K562 (cell line): ENCODE measurements at regions not wholly inside any gene's neighbourhood (a gene's known extent, or its start where the extent isn't known, plus 50 kb on each side); places are given as distances from the start of the nearest gene placed in this dataset.

Experiments used
- ATAC-seq: fragments of 200-7000 bp; cut with Tn5 transposase; 3 replicates; pipeline ENCODE4 v1.9.1; 2020; ENCODE audit warnings: moderate library complexity
- BruUV-seq: library from RNA; stranded (reverse); fragments of 400-500 nt; replicated peaks from 2 replicates; lab custom pipeline; 2021; lab: Mats Ljungman, UMichigan
- CTCF ChIA-PET: fragments of 300-600 bp; formaldehyde crosslinking; extraction: SDS; loops from one replicate; lab custom pipeline; 2021; ENCODE audit warnings: low intra/inter-chr PET ratio; lab: Yijun Ruan, JAX
- POLR2A ChIA-PET: fragments of 300-600, 350-650 bp; sonication (Branson Sonifier 250); formaldehyde crosslinking; extraction: SDS; loops from one replicate; lab custom pipeline; 2021; ENCODE audit warnings: antibody characterized with exemption, inconsistent platforms; lab: Yijun Ruan, JAX
- DNase-seq, 4 experiments: peaks; one replicate each; pipeline versions ENCODE4 v3.0.0 to v3.0.0-alpha.2; 2011 to 2018; ENCODE audit warnings: low spot score in 3 of 4, mixed read lengths in 3 of 4; ENCODE audit errors: extremely low read depth in 1 of 4
- FAIRE-seq: peaks from 2 replicates; lab custom pipeline; 2011; peaks lifted over from hg19 to GRCh38; lab: Jason Lieb, UNC
- H2AFZ ChIP-seq: 2 replicates; pipeline ENCODE4 v1.6.0; 2011; ENCODE audit warnings: low read depth, low read length, control low read depth, inconsistent platforms
- H3K27ac ChIP-seq: fragments of 200-600 bp; 3 replicates; pipeline ENCODE4 v1.8.0; 2011; ENCODE audit warnings: low read depth, mild to moderate bottlenecking, control low read depth, inconsistent platforms, low read length, moderate library complexity, mixed read lengths; ENCODE audit errors: extremely low read depth
- H3K27me3 ChIP-seq, 2 experiments: fragments of 300-600 bp in 1 of 2; 2 replicates in 1 of 2; 3 replicates in 1 of 2; pipeline versions ENCODE4 v1.6.0 to v1.8.0; 2011; ENCODE audit warnings: inconsistent platforms in 2 of 2, low read length in 2 of 2, mild to moderate bottlenecking in 1 of 2, mixed read lengths in 1 of 2, moderate library complexity in 1 of 2; ENCODE audit not compliant: control insufficient read depth in 2 of 2, insufficient read depth in 2 of 2
- H3K36me3 ChIP-seq: fragments of 300-600 bp; 3 replicates; pipeline ENCODE4 v1.8.0; 2011; ENCODE audit warnings: mild to moderate bottlenecking, low read length, inconsistent platforms; ENCODE audit not compliant: control insufficient read depth, insufficient read depth
- H3K4me1 ChIP-seq, 2 experiments: fragments of 200-600 bp in 1 of 2; replicated peaks in 1 of 2; 2 replicates in 1 of 2; 3 replicates in 1 of 2; pipeline versions ENCODE4 v1.5.1 to v1.8.0; 2011; ENCODE audit warnings: inconsistent platforms in 2 of 2, low read length in 2 of 2, mild to moderate bottlenecking in 1 of 2, mixed read lengths in 1 of 2, moderate library complexity in 1 of 2; ENCODE audit not compliant: control insufficient read depth in 2 of 2, insufficient read depth in 2 of 2
- H3K4me2 ChIP-seq: 2 replicates; pipeline ENCODE4 v1.6.1; 2011; ENCODE audit warnings: low read length, control low read depth, inconsistent platforms, mixed read lengths; ENCODE audit not compliant: insufficient read depth
- H3K4me3 ChIP-seq: fragments of 200-600 bp; sonication (generic), shearing (Covaris generic); 2 replicates; pipeline ENCODE4 v1.5.1; 2016; ENCODE audit warnings: control low read depth, inconsistent platforms
- H3K79me2 ChIP-seq: fragments of 200-600 bp; 3 replicates; pipeline ENCODE4 v1.8.0; 2011; ENCODE audit warnings: low read length, inconsistent platforms; ENCODE audit not compliant: control insufficient read depth, insufficient read depth
- H3K9ac ChIP-seq, 2 experiments: 2 replicates each; pipeline versions ENCODE4 v1.6.0 to v1.6.1; 2011; ENCODE audit warnings: low read depth in 2 of 2, low read length in 2 of 2, control low read depth in 1 of 2, inconsistent platforms in 1 of 2, mild to moderate bottlenecking in 1 of 2, mixed read lengths in 1 of 2; ENCODE audit not compliant: insufficient read depth in 1 of 2
- H3K9me1 ChIP-seq: one replicate; pipeline ENCODE4 v1.6.0; 2011; ENCODE audit warnings: inconsistent platforms, mild to moderate bottlenecking, low read length, moderate library complexity; ENCODE audit not compliant: control insufficient read depth, insufficient read depth
- H3K9me3 ChIP-seq: replicated peaks from 2 replicates; pipeline ENCODE4 v1.5.1; 2011; ENCODE audit warnings: low read depth, low read length, inconsistent platforms; ENCODE audit not compliant: control insufficient read depth, insufficient read depth
- H4K20me1 ChIP-seq: replicated peaks from 2 replicates; pipeline ENCODE4 v1.6.1; 2011; ENCODE audit warnings: low read length, inconsistent platforms, mixed read lengths; ENCODE audit not compliant: control insufficient read depth, insufficient read depth
- ARHGAP35 ChIP-seq: fragments of 450-650 bp; IDR thresholded peaks from 2 replicates; pipeline ENCODE4 v1.6.1; 2018; ENCODE audit not compliant: partially characterized antibody
- CC2D1A ChIP-seq: fragments of 450-650 bp; IDR thresholded peaks from 2 replicates; pipeline ENCODE4 v1.6.1; 2017; ENCODE audit warnings: mild to moderate bottlenecking
- HDAC2 ChIP-seq: fragments of 450-650 bp; IDR thresholded peaks from 2 replicates; pipeline ENCODE4 v1.6.1; 2016; ENCODE audit warnings: mild to moderate bottlenecking
- HNRNPUL1 ChIP-seq: fragments of 200-400 bp; formaldehyde crosslinking; IDR thresholded peaks from 2 replicates; pipeline ENCODE4 v1.6.1; 2017; ENCODE audit warnings: low read length
- KLF1 ChIP-seq: fragments of 450-650 bp; IDR thresholded peaks from 2 replicates; pipeline ENCODE4 v1.6.1; 2016; ENCODE audit warnings: missing genetic modification characterization, missing compliant biosample characterization
- PHB2 ChIP-seq: fragments of 450-650 bp; IDR thresholded peaks from 2 replicates; pipeline ENCODE4 v1.6.1; 2017; ENCODE audit warnings: low read depth
- RBM34 ChIP-seq: fragments of 200-400 bp; formaldehyde crosslinking; IDR thresholded peaks from 2 replicates; pipeline ENCODE4 v1.6.1; 2018; ENCODE audit warnings: low read length, borderline replicate concordance; ENCODE audit not compliant: insufficient read depth
- XRCC4 ChIP-seq: IDR thresholded peaks from one replicate; pipeline ENCODE4 v1.6.1; 2011; ENCODE audit not compliant: insufficient read depth, insufficient read length; ENCODE audit errors: extremely low read depth
- ZNF143 ChIP-seq: sonication (generic); formaldehyde crosslinking; IDR thresholded peaks from 2 replicates; pipeline ENCODE4 v1.9.0; 2022; ENCODE audit warnings: mild to moderate bottlenecking, missing genetic modification reagents
- ZNF212 ChIP-seq: fragments of 450-650 bp; formaldehyde crosslinking; IDR thresholded peaks from 2 replicates; pipeline ENCODE4 v1.4.0; 2020; ENCODE audit warnings: mild to moderate bottlenecking
- ZNF224 ChIP-seq: sonication (generic); formaldehyde crosslinking; IDR thresholded peaks from 2 replicates; pipeline ENCODE4 v1.8.0; 2022; ENCODE audit warnings: mild to moderate bottlenecking, missing genetic modification reagents
- ZNF408 ChIP-seq: fragments of 250-450 bp; sonication (Bioruptor Pico); IDR thresholded peaks from 2 replicates; pipeline ENCODE4 v1.4.0; 2020; ENCODE audit warnings: low read depth, mild to moderate bottlenecking, moderate library complexity
- ZNF445 ChIP-seq: fragments of 250-450 bp; sonication (Bioruptor Pico); IDR thresholded peaks from 2 replicates; pipeline ENCODE4 v1.4.0; 2020; ENCODE audit warnings: low read depth, mild to moderate bottlenecking, moderate library complexity
- ZNF696 ChIP-seq: fragments of 250-450 bp; sonication (Bioruptor Pico); conservative IDR thresholded peaks from 2 replicates; pipeline ENCODE4 v1.4.0; 2020; ENCODE audit warnings: mild to moderate bottlenecking, moderate library complexity
- ZNF79 ChIP-seq: fragments of 250-450 bp; sonication (Bioruptor Pico); IDR thresholded peaks from 2 replicates; pipeline ENCODE4 v1.4.0; 2020; ENCODE audit warnings: low read depth, mild to moderate bottlenecking, moderate library complexity
- WGBS: fragments of 100-300 bp; shearing (Covaris generic); methylation state at CpG from one replicate; pipeline ENCODE4 v1.1.6; 2016; ENCODE audit warnings: low coverage, mixed read lengths; ENCODE audit not compliant: insufficient coverage; ENCODE audit errors: missing lambda C conversion rate; 5-methylcytosine and 5-hydroxymethylcytosine counted together
- in situ Hi-C: fragments of 300-500 bp; cut with MboI; formaldehyde crosslinking; loops from 4 replicates; pipeline ENCODE4 v1.15.0; 2018; ENCODE audit warnings: inconsistent platforms, mixed read lengths
- intact Hi-C: fragments of 100-400 bp; cut with micrococcal nuclease; formaldehyde crosslinking; loops from 2 replicates; pipeline ENCODE4 v1.14.2; 2022
- TF ChIP-seq, protein P1 (sequence below): sonication (generic); formaldehyde crosslinking; IDR thresholded peaks from 2 replicates; pipeline ENCODE4 v1.8.0; 2022; ENCODE audit warnings: mild to moderate bottlenecking, missing genetic modification reagents, borderline replicate concordance
- TF ChIP-seq, protein P2 (sequence below): fragments of 450-650 bp; IDR thresholded peaks from 2 replicates; pipeline ENCODE4 v1.6.1; 2016; ENCODE audit warnings: borderline replicate concordance
- TF ChIP-seq, protein P3 (sequence below): IDR thresholded peaks from 2 replicates; pipeline ENCODE4 v1.6.1; 2011; ENCODE audit not compliant: insufficient read length; ENCODE audit errors: extremely low read depth

DNA sequence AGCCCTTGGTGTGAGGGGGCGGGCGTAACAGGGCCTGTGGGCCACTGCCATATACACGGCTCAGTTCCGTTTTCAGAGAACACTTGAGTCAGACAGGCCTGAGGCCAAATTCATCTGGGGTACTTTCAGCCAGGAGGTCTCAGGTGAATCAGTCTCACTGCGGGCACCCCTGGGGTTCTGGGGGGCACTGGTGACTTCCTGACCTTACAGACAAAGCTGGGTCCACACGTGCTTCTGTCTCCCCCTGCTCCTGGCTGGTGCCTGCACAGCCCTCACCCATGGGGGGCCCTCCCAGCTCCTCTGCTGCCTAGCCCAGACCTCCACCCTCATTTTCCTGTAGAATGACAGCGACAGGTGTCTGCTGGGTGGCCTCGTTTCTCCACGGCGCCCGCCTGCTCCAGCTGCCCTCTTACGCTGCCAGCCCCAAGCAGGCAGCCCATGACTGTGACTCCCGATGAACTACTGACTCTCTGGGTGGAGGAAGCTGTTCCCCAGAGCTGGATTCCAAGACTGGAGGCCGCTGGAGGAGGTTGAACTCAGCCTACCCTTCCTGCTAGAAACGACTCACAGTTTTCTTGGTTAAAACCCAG is 374.1 kb upstream of the IRX4 start:
- in situ Hi-C loops (no loop called here), intact Hi-C loops (no loop called here)
- 0% methylated on average over 14 of the region's 15 CpGs for WGBS
- no peak overlapping the region for H3K4me3 ChIP-seq
- ChIA-PET POLR2A (no interaction called here), CTCF (no interaction called here)
- H3K4me2 ChIP-seq = no peak overlapping the region
- FAIRE-seq (no peak), ATAC-seq (no peak), DNase-seq (no peak)
- H4K20me1 ChIP-seq = peaks cover 11% of the 10 kb centered on the region
- H3K27ac ChIP-seq = no peak overlapping the region
- no peak overlapping the region for H3K9ac ChIP-seq
- peaks cover 10 to 62% of the 10 kb centered on the region in 2 experiments; a peak in 4 of 5 replicates for H3K27me3 ChIP-seq
- BruUV-seq = no TSS peak
- no peaks in the 10 kb centered on the region for H3K9me1 ChIP-seq
- no peak overlapping the region for H2AFZ ChIP-seq
- H3K79me2 ChIP-seq = no peaks in the 10 kb centered on the region
- no peaks in the 10 kb centered on the region; a peak in 1 of 5 replicates for H3K4me1 ChIP-seq
- no peaks in the 10 kb centered on the region for H3K9me3 ChIP-seq
- H3K36me3 ChIP-seq = no peaks in the 10 kb centered on the region
- TF ChIP-seq ZNF408 = no peak
- TF ChIP-seq, protein P1, sequence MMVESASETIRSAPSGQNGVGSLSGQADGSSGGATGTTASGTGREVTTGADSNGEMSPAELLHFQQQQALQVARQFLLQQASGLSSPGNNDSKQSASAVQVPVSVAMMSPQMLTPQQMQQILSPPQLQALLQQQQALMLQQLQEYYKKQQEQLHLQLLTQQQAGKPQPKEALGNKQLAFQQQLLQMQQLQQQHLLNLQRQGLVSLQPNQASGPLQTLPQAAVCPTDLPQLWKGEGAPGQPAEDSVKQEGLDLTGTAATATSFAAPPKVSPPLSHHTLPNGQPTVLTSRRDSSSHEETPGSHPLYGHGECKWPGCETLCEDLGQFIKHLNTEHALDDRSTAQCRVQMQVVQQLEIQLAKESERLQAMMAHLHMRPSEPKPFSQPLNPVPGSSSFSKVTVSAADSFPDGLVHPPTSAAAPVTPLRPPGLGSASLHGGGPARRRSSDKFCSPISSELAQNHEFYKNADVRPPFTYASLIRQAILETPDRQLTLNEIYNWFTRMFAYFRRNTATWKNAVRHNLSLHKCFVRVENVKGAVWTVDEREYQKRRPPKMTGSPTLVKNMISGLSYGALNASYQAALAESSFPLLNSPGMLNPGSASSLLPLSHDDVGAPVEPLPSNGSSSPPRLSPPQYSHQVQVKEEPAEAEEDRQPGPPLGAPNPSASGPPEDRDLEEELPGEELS (CRISPR knock-in tag) = no peak
- TF ChIP-seq, protein P2, sequence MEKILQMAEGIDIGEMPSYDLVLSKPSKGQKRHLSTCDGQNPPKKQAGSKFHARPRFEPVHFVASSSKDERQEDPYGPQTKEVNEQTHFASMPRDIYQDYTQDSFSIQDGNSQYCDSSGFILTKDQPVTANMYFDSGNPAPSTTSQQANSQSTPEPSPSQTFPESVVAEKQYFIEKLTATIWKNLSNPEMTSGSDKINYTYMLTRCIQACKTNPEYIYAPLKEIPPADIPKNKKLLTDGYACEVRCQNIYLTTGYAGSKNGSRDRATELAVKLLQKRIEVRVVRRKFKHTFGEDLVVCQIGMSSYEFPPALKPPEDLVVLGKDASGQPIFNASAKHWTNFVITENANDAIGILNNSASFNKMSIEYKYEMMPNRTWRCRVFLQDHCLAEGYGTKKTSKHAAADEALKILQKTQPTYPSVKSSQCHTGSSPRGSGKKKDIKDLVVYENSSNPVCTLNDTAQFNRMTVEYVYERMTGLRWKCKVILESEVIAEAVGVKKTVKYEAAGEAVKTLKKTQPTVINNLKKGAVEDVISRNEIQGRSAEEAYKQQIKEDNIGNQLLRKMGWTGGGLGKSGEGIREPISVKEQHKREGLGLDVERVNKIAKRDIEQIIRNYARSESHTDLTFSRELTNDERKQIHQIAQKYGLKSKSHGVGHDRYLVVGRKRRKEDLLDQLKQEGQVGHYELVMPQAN = no peak
- no peak for TF ChIP-seq RBM34
- no peak for TF ChIP-seq ZNF212 (CRISPR knock-in tag)
- TF ChIP-seq XRCC4 = no peak
- no peak for TF ChIP-seq ARHGAP35
- TF ChIP-seq ZNF445 (CRISPR knock-in tag) = no peak
- no peak for TF ChIP-seq ZNF79 (CRISPR knock-in tag)
- no peak for TF ChIP-seq PHB2
- TF ChIP-seq ZNF143 (CRISPR knock-in tag) = no peak
- TF ChIP-seq, protein P3, sequence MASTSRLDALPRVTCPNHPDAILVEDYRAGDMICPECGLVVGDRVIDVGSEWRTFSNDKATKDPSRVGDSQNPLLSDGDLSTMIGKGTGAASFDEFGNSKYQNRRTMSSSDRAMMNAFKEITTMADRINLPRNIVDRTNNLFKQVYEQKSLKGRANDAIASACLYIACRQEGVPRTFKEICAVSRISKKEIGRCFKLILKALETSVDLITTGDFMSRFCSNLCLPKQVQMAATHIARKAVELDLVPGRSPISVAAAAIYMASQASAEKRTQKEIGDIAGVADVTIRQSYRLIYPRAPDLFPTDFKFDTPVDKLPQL = no peak
- no peak for TF ChIP-seq ZNF696 (CRISPR knock-in tag)
- TF ChIP-seq KLF1 (tag) = no peak
- no peak for TF ChIP-seq HNRNPUL1
- no peak for TF ChIP-seq CC2D1A
- TF ChIP-seq ZNF224 (CRISPR knock-in tag) = no peak
- TF ChIP-seq HDAC2 = no peak
